ENCODE measurements at regions not wholly inside any gene's neighbourhood (a gene's known extent, or its start where the extent isn't known, plus 50 kb on each side); places are given as distances from the start of the nearest gene placed in this dataset.

DNA sequence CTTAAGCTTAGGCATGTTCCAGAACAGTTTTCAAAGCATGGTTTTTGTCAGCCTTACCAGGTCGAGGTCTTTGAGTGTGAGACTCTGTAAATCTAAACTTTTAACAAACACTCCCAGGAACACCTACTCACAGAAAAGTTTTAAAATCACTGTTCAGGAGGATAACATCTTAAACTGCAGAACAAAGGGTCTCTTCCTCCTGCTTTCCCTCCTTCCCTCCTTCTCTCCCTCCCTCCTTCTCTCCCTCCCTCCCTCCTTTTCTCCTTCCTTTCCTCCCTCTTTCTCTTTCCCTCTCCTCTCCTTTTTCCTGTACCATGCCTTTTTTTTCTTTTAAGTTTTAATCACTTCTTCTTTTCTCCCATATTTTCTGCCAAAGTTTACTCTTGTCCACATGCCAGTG lies 153.5 kb upstream of the MAF start:
- no TSS peak for BruUV-seq (replicated peaks)
- no peaks in the 10 kb centered on the region for H3K79me2 ChIP-seq (ENCODE audit: low read length)
- H3K9me2 ChIP-seq (replicated peaks; ENCODE audit: low read length) = no peaks in the 10 kb centered on the region
- no peaks in the 10 kb centered on the region for H3K9me3 ChIP-seq (ENCODE audit: low read length)
- no peak overlapping the region for H3K27ac ChIP-seq (ENCODE audit: low read length)
- ChIA-PET CTCF (no interaction called here), POLR2A (ENCODE audit: unreplicated experiment) (no interaction called here)
- no peaks in the 10 kb centered on the region for H3K4me1 ChIP-seq (ENCODE audit: insufficient read depth, low read length)
- H3F3A ChIP-seq (ENCODE audit: low read length, unreplicated experiment) = no peaks in the 10 kb centered on the region
- intact Hi-C loops (cut with micrococcal nuclease) = no loop called here
- H4K20me1 ChIP-seq (ENCODE audit: low read length) = no peaks in the 10 kb centered on the region
- H3K4me2 ChIP-seq (ENCODE audit: low read length) = no peak overlapping the region
- H3K36me3 ChIP-seq (ENCODE audit: low read depth, low read length) = no peaks in the 10 kb centered on the region
- no peak for DNase-seq
- TF ChIP-seq EZH2phosphoT487 (IDR thresholded peaks at IDR 0.05; ENCODE audit: borderline replicate concordance, low read length) (no peak), EZH2 (IDR thresholded peaks at IDR 0.05; ENCODE audit: low read length, unreplicated experiment) (no peak)
- TF ChIP-seq, protein P1, sequence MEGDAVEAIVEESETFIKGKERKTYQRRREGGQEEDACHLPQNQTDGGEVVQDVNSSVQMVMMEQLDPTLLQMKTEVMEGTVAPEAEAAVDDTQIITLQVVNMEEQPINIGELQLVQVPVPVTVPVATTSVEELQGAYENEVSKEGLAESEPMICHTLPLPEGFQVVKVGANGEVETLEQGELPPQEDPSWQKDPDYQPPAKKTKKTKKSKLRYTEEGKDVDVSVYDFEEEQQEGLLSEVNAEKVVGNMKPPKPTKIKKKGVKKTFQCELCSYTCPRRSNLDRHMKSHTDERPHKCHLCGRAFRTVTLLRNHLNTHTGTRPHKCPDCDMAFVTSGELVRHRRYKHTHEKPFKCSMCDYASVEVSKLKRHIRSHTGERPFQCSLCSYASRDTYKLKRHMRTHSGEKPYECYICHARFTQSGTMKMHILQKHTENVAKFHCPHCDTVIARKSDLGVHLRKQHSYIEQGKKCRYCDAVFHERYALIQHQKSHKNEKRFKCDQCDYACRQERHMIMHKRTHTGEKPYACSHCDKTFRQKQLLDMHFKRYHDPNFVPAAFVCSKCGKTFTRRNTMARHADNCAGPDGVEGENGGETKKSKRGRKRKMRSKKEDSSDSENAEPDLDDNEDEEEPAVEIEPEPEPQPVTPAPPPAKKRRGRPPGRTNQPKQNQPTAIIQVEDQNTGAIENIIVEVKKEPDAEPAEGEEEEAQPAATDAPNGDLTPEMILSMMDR (conservative IDR thresholded peaks at IDR 0.05; ENCODE audit: low read depth, low read length) = no peak
- H3K9ac ChIP-seq (ENCODE audit: low read length) = no peak overlapping the region
- no peak overlapping the region for H3K4me3 ChIP-seq (ENCODE audit: low read length)
- no peak overlapping the region for H2AFZ ChIP-seq (ENCODE audit: low read length)
- H3K27me3 ChIP-seq (ENCODE audit: low read length) = no peaks in the 10 kb centered on the region
- ATAC-seq = no peak

DNA sequence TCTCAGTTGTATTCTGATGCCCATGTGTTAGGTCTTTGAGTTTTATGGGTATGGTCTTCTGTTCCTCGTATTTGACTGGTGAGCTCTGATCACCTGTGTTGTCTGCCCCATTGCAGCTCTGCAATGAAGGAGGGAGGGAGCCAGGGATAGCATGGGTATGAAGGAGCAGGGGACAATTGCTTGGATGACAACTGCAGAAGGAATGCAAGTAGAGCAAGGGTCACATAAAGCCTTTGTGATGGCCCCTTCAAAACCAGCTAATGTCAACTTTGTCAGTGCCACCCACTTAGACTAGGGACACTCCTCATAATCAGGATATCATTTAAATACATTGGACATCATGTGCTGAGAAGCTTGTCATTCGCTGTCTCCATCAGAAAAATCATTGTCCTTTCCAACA lies 152.7 kb upstream of the MAF start:
- Histone ChIP-seq H3F3A (ENCODE audit: low read length, unreplicated experiment) (no peaks in the 10 kb centered on the region), H3K9ac (ENCODE audit: low read length) (no peak overlapping the region), H3K36me3 (ENCODE audit: low read depth, low read length) (no peaks in the 10 kb centered on the region), H3K9me3 (ENCODE audit: low read length) (no peaks in the 10 kb centered on the region), H3K27me3 (ENCODE audit: low read length) (no peaks in the 10 kb centered on the region), H2AFZ (ENCODE audit: low read length) (no peak overlapping the region), H3K4me1 (ENCODE audit: insufficient read depth, low read length) (no peaks in the 10 kb centered on the region), H3K27ac (ENCODE audit: low read length) (no peak overlapping the region), H3K79me2 (ENCODE audit: low read length) (no peaks in the 10 kb centered on the region), H3K9me2 (replicated peaks; ENCODE audit: low read length) (no peaks in the 10 kb centered on the region), H4K20me1 (ENCODE audit: low read length) (no peaks in the 10 kb centered on the region), H3K4me3 (ENCODE audit: low read length) (no peak overlapping the region), H3K4me2 (ENCODE audit: low read length) (no peak overlapping the region)
- ChIA-PET POLR2A (ENCODE audit: unreplicated experiment) (no interaction called here), CTCF (no interaction called here)
- DNase-seq = no peak
- ATAC-seq = no peak
- intact Hi-C loops (cut with micrococcal nuclease) = no loop called here
- TF ChIP-seq, protein P1 (conservative IDR thresholded peaks at IDR 0.05; ENCODE audit: low read depth, low read length) = no peak
- no TSS peak for BruUV-seq (replicated peaks)

DNA sequence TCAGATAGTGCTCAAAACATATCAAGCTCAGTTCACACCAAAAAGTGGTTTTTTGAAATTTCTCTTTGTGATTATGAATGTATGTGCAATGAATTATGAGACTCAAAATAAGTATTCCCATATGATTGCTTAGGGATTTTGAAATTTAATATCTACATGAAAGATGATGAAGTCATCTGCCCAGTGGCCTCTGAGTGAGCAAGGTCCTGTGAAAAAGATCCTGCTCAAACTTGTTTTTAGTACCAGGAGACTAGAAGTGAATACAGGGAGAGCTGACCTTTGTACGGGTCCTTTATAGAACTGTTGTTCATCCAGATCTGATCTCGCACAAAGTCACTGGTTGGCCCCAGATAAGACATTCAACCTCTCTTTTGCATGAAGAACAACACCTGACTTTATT lies 151.9 kb upstream of the MAF start:
- no peaks in the 10 kb centered on the region for H3K36me3 ChIP-seq (ENCODE audit: low read depth, low read length)
- DNase-seq (no peak), ATAC-seq (no peak)
- intact Hi-C loops (cut with micrococcal nuclease) = no loop called here
- H3K27ac ChIP-seq (ENCODE audit: low read length) = no peak overlapping the region
- TF ChIP-seq EZH2 (IDR thresholded peaks at IDR 0.05; ENCODE audit: low read length, unreplicated experiment) = no peak
- TF ChIP-seq EZH2phosphoT487 (IDR thresholded peaks at IDR 0.05; ENCODE audit: borderline replicate concordance, low read length) = no peak
- TF ChIP-seq, protein P1 (conservative IDR thresholded peaks at IDR 0.05; ENCODE audit: low read depth, low read length) = no peak
- no TSS peak for BruUV-seq (replicated peaks)
- H4K20me1 ChIP-seq (ENCODE audit: low read length) = no peaks in the 10 kb centered on the region
- no peak overlapping the region for H3K9ac ChIP-seq (ENCODE audit: low read length)
- CTCF ChIA-PET = no interaction called here
- no peaks in the 10 kb centered on the region for H3K9me3 ChIP-seq (ENCODE audit: low read length)
- H2AFZ ChIP-seq (ENCODE audit: low read length) = no peak overlapping the region
- no peak overlapping the region for H3K4me3 ChIP-seq (ENCODE audit: low read length)
- H3K4me1 ChIP-seq (ENCODE audit: insufficient read depth, low read length) = no peaks in the 10 kb centered on the region
- H3F3A ChIP-seq (ENCODE audit: low read length, unreplicated experiment) = no peaks in the 10 kb centered on the region
- H3K9me2 ChIP-seq (replicated peaks; ENCODE audit: low read length) = no peaks in the 10 kb centered on the region
- H3K79me2 ChIP-seq (ENCODE audit: low read length) = no peaks in the 10 kb centered on the region
- H3K27me3 ChIP-seq (ENCODE audit: low read length) = no peaks in the 10 kb centered on the region
- POLR2A ChIA-PET (ENCODE audit: unreplicated experiment) = no interaction called here
- H3K4me2 ChIP-seq (ENCODE audit: low read length) = no peak overlapping the region

Measured in PC-3 (cell line).